ENCODE measurements at regions not wholly inside any gene's neighbourhood (a gene's known extent, or its start where the extent isn't known, plus 50 kb on each side); places are given as distances from the start of the nearest gene placed in this dataset.

DNA sequence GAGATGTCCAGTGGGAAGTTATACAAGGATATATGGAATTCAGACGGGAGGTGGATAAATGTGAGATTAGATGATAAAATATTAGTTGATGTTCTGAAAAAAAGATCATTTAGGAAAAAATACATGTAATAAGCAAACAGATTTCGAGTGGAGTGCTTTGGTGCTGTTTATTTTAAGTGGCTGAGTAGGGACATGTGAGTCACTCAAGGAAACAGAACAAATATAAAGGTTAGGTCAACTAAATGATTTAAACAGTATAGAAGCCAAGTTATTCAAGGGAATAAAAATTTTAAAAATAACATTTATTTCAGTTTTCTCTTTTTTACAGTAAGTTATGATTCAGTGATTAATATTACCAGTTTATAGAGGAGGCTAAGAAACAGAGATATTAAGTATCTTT is 1046.7 kb upstream of the B3GALT2 start:
- peaks cover 61% of the 10 kb centered on the region for H3K36me3 ChIP-seq (ENCODE audit: insufficient read depth, low read length)
- no peak overlapping the region for H3K4me2 ChIP-seq (ENCODE audit: low read length)
- no peaks in the 10 kb centered on the region for H4K20me1 ChIP-seq (ENCODE audit: insufficient read depth, low read length)
- no peak overlapping the region for H3K4me3 ChIP-seq (ENCODE audit: low read depth, low read length, poor library complexity, severe bottlenecking)
- H2AFZ ChIP-seq (ENCODE audit: low read length), result no peak overlapping the region
- TF ChIP-seq, protein P1, sequence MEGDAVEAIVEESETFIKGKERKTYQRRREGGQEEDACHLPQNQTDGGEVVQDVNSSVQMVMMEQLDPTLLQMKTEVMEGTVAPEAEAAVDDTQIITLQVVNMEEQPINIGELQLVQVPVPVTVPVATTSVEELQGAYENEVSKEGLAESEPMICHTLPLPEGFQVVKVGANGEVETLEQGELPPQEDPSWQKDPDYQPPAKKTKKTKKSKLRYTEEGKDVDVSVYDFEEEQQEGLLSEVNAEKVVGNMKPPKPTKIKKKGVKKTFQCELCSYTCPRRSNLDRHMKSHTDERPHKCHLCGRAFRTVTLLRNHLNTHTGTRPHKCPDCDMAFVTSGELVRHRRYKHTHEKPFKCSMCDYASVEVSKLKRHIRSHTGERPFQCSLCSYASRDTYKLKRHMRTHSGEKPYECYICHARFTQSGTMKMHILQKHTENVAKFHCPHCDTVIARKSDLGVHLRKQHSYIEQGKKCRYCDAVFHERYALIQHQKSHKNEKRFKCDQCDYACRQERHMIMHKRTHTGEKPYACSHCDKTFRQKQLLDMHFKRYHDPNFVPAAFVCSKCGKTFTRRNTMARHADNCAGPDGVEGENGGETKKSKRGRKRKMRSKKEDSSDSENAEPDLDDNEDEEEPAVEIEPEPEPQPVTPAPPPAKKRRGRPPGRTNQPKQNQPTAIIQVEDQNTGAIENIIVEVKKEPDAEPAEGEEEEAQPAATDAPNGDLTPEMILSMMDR (IDR thresholded peaks at IDR 0.05; ENCODE audit: low read length), result no peak
- no peak for TF ChIP-seq EZH2 (IDR thresholded peaks at IDR 0.05; ENCODE audit: borderline replicate concordance, low read length)
- H3K27me3 ChIP-seq (ENCODE audit: insufficient read depth, low read length), result no peaks in the 10 kb centered on the region
- H3F3A ChIP-seq (ENCODE audit: insufficient read depth, low read length), result no peaks in the 10 kb centered on the region
- peaks cover 69% of the 10 kb centered on the region for H3K79me2 ChIP-seq (ENCODE audit: insufficient read depth, low read length)
- no peak overlapping the region for H3K27ac ChIP-seq (ENCODE audit: low read depth, low read length, poor library complexity, severe bottlenecking)
- no peaks in the 10 kb centered on the region for H3K9me2 ChIP-seq (ENCODE audit: low read depth, low read length)
- peaks cover 13% of the 10 kb centered on the region for H3K4me1 ChIP-seq (ENCODE audit: insufficient read depth, low read length, severe bottlenecking)
- no peak overlapping the region for H3K9ac ChIP-seq (ENCODE audit: low read length)
- peaks cover 16% of the 10 kb centered on the region for H3K9me3 ChIP-seq (ENCODE audit: low read length)

DNA sequence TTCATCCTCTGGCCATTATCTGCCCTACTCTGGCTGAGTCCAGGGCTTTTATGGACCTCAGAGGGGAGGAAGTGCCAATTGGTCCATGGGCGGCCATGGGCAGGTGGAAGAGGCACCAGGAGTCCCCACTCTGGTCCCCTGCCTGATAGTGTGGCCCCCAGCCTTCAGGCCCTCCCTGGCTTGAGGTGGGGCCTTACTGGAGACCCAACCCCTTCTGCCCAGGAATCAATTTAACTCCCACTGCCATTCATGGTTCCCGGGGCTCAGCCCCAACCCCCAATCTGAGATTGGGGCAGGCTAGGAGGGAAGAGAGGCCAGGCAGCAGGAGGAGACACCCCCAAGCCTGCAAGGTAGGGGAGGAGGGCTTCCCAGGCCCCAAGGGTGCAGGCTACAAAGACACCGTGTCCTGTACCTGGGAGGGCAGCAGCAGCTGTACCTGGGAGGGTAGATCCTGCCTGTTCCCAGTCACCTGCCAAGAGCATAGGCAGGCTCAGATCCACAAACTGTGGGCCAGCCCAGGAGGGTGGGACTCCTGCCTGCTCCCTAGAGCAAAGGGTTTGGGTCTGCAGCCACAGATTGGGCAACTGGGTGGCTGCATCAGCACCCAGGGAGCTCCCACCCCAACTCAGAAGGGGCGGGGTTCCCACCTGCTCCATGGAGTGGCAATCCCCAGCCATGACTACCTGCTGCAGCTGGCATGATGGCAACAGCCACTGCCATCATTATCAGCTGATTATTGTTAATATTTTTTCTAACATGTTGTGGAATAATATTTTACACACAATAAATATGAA is 1044.1 kb upstream of the B3GALT2 start:
- no peaks in the 10 kb centered on the region for H3K27me3 ChIP-seq (ENCODE audit: insufficient read depth, low read length)
- no peak overlapping the region for H3K27ac ChIP-seq (ENCODE audit: low read depth, low read length, poor library complexity, severe bottlenecking)
- TF ChIP-seq, protein P1 (IDR thresholded peaks at IDR 0.05; ENCODE audit: low read length), result no peak
- no peak for TF ChIP-seq EZH2 (IDR thresholded peaks at IDR 0.05; ENCODE audit: borderline replicate concordance, low read length)
- peaks cover 38% of the 10 kb centered on the region for H3K4me1 ChIP-seq (ENCODE audit: insufficient read depth, low read length, severe bottlenecking)
- H2AFZ ChIP-seq (ENCODE audit: low read length), result no peak overlapping the region
- H3K4me3 ChIP-seq (ENCODE audit: low read depth, low read length, poor library complexity, severe bottlenecking), result no peak overlapping the region
- H3K4me2 ChIP-seq (ENCODE audit: low read length), result no peak overlapping the region
- H3K36me3 ChIP-seq (ENCODE audit: insufficient read depth, low read length), result peaks cover 52% of the 10 kb centered on the region
- H3K9ac ChIP-seq (ENCODE audit: low read length), result no peak overlapping the region
- no peaks in the 10 kb centered on the region for H3F3A ChIP-seq (ENCODE audit: insufficient read depth, low read length)
- H3K79me2 ChIP-seq (ENCODE audit: insufficient read depth, low read length), result peaks cover 49% of the 10 kb centered on the region
- H3K9me2 ChIP-seq (ENCODE audit: low read depth, low read length), result no peaks in the 10 kb centered on the region
- peaks cover 11% of the 10 kb centered on the region; the same call in 1 of the 2 replicates for H3K9me3 ChIP-seq (ENCODE audit: low read length)
- H4K20me1 ChIP-seq (ENCODE audit: insufficient read depth, low read length), result no peaks in the 10 kb centered on the region

DNA sequence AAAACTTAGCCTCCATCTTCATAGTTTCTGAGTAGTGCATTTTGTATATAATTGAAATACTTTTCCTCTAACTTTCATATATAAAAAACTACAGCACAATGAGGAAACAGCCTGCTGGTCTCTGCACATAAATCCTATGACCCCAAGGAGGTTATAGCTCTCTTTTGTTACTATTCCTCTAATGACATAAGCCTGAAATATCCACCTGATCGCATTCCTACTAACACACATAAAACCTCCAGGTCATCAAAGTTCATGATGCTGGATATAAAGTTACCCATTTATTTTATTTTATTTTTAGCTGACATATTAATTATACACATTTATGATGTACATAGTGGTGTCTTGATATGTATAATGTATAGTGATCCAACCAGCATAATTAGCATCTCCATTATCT is 1042.0 kb upstream of the B3GALT2 start:
- TF ChIP-seq EZH2 (IDR thresholded peaks at IDR 0.05; ENCODE audit: borderline replicate concordance, low read length), result no peak
- TF ChIP-seq, protein P1 (IDR thresholded peaks at IDR 0.05; ENCODE audit: low read length), result no peak

More for the DNA sequence above, 1042.0 kb upstream of the B3GALT2 start:
- Histone ChIP-seq H3K27ac (ENCODE audit: low read depth, low read length, poor library complexity, severe bottlenecking) (peak overlapping the region; percentile 98), H3K4me3 (ENCODE audit: low read depth, low read length, poor library complexity, severe bottlenecking) (no peak overlapping the region), H3K36me3 (ENCODE audit: insufficient read depth, low read length) (peaks cover 61% of the 10 kb centered on the region), H3K4me1 (ENCODE audit: insufficient read depth, low read length, severe bottlenecking) (peaks cover 44% of the 10 kb centered on the region), H2AFZ (ENCODE audit: low read length) (no peak overlapping the region), H3K27me3 (ENCODE audit: insufficient read depth, low read length) (no peaks in the 10 kb centered on the region), H3K9me3 (ENCODE audit: low read length) (peaks cover 16% of the 10 kb centered on the region), H3K79me2 (ENCODE audit: insufficient read depth, low read length) (peaks cover 47% of the 10 kb centered on the region), H3K4me2 (ENCODE audit: low read length) (no peak overlapping the region), H3F3A (ENCODE audit: insufficient read depth, low read length) (no peaks in the 10 kb centered on the region), H3K9me2 (ENCODE audit: low read depth, low read length) (no peaks in the 10 kb centered on the region), H4K20me1 (ENCODE audit: insufficient read depth, low read length) (no peaks in the 10 kb centered on the region), H3K9ac (ENCODE audit: low read length) (no peak overlapping the region; the same call in 1 of the 2 replicates)
